HG03159 (cell line): ENCODE measurements at regions not wholly inside any gene's neighbourhood (a gene's known extent, or its start where the extent isn't known, plus 50 kb on each side); places are given as distances from the start of the nearest gene placed in this dataset.
"Not testable (repeated sequence)": the region's sequence is repeated elsewhere in the genome, so short reads cannot be mapped to it uniquely, and the experiment has no call there.

Source experiments
- ATAC-seq: cut with Tn5 transposase; IDR thresholded peaks from one replicate; pipeline ENCODE4 v1.9.1; 2021; ENCODE audit warnings: mild to moderate bottlenecking, moderate library complexity; ENCODE audit not compliant: unreplicated experiment

DNA sequence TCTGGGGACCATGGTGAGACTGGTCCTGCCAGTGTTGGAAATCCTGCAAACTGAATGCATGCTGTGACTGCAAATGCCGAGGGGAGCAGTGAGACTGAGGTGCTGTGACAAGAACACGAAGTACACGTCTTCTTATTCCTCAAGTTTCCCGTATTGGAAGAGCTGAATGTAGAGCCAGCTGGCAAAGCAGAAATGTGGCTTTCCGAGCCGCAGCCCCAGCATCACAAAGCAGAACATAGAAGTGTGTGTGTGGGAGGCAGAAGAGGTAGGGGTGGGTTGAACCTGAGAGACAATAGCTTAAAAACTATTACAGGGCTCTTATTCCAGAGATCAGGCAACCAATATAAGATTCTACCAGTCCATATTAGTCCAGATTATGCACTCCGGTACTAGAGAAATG, 98.8 kb downstream of the CARTPT start:
- ATAC-seq: no peak

DNA sequence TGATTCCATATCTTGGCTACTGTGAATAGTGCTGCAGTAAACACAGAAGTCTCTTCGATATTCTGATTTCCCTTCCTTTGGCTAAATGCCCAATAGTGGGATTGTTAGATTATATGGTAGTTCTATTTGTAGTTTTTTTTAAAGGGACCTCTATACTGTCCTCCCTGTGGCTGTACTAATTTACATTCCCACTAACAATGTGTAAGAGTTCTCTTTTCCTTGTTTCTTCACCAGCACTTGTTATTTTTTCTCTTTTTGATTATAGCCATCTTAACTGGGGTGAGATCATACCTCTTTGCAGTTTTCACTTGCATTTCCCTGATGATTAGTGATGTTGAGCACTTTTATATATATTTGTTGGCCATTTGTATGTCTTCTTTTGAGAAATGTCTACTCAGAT, 102.0 kb downstream of the CARTPT start:
- ATAC-seq: no peak

GRCh38 chr5:71822065-71822464, 103.0 kb downstream of the CARTPT start:
- ATAC-seq: not testable (repeated sequence)

GRCh38 chr5:71825992-71826391, 106.9 kb downstream of the CARTPT start:
- ATAC-seq: no peak

DNA sequence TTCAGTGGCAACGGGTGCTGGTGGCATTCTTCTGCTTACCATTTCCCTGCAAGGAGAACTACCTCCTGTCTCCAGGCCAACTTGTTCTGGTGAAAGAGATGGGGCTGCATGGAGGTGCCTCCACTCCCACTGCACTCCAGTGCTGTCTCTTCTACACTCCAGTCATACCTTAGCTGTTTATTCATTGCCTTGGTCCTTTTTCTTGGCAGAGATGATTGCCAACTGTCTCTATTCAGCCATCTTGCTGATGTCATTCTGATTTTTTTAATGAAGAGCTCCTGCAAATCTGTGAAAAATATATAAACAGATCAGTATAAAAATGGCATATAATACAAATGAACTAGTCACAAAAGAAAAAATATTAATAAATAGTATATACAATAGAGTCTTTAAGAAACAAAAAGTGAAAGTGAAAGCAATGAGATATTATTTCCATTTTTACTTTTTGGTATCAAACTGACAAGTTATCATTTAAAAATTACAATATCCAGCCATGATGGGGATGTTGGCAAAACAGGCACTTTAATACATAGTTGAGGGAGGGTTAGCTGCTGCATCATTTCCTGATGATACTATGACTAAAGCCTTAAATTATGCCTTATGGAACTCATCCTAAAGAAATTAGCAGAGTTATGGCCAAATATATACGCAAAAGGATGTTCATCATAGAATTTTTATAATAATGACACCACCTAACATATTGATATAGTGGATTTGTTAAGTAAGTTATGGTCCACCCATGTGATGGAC, 109.4 kb downstream of the CARTPT start:
- no peak for ATAC-seq

DNA sequence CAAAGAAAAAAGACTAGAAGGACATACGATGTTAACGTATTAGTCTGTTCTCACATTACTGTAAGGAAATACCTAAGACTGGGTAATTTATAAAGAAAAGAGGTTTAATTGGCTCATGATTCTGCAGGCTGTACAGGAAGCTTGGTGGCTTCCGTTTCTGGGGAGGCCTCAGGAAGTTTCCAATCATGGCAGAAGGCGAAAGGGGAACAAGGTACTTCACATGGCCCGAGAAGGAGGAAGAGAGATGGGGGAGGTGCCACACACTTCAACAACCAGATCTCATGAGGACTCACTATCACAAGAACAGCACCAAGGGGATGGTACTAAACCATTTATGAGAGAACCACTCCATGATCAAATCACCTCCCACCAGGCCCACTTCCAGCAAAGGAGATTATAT, 110.1 kb downstream of the CARTPT start:
- ATAC-seq: no peak

GRCh38 chr5:71830681-71831539, 111.8 kb downstream of the CARTPT start:
- no peak for ATAC-seq

DNA sequence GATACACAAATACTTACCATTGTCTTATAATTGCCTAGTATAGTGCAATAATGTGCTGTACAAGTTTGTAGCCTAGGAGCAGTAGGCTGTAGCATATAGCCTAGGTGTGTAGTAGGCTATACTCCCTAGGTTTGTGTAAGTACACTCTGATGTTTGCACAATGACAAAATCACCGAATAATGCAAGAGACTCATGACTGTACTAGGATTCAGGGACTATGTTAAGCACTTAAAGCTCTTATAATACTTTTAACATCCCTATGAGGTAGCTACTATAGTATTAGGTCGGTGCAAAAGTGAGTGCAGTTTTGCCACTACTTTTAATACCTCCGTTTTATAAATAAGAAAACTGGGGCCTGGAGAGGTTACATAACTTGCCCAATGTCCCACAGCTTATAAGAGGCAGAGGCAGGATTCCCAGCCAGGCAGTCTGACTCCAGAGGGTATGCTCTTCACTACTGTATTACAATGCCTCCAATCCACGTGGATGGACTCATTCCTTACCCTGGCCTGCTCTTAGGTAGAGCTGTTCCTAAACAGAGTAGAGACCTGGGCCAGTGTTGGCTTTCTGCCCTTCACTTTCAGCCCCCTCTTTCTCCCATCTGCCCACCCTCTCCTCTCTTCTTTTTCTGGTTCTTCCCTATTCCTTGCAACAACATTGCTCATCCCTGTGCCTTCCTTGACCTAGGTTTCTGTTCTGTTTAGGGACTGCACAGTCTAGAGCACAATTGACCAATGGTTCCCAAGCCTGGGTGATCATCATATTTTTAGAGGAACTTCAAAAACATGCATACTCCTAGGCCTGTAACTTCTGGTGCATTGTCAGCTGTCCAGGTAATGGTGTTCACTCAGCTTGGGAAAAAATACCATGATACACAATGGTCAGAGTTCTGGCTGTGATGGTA, 114.0 kb downstream of the CARTPT start:
- no peak for ATAC-seq

GRCh38 chr5:71834601-71835000, 115.5 kb downstream of the CARTPT start:
- no peak for ATAC-seq

DNA sequence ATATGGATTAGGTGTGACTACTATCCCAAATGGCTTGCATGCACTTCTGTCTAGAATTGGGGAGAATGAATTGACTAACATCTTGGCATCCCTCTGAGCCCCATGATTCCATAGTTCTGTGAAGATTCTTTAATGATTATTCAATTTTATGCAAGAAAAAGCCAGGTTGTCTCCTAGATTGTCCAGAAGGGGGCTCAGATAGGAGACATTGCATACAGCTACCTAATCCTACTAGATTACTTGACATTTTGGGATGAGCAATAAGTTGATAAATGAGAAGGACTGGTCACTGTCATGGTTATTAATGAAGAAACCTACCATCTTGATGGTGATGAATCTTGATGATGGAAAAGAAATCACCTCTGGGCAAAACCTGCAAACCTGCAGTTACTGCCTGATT, 117.0 kb downstream of the CARTPT start:
- ATAC-seq: no peak

DNA sequence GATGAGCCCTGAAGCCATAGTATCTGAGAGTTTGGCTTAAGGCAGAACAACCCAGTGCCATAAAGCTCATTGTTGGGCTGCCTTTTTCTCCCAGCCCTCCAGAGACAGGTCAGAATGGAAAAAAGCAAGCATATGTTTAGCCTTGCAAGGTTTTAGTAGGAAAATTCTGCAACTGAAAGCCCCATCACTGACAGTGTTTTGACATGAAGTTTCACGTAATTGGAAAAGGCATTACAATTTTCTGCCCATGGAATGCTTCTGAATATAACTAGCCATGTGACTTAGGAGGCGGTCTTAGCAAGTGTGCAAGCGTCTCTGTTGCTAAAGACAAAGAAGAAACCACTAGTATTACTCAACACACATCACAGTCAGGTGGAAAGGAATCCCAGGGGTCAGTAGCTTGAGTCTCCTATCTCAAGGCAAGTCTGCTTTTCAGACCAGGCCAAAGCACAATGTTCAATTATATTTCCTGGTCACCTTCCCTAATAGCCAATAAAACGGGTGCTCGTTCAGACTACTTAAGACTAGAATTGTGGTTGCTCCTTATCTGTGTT, 117.6 kb downstream of the CARTPT start:
- ATAC-seq: no peak

GRCh38 chr5:71838286-71838685, 119.2 kb downstream of the CARTPT start:
- no peak for ATAC-seq

DNA sequence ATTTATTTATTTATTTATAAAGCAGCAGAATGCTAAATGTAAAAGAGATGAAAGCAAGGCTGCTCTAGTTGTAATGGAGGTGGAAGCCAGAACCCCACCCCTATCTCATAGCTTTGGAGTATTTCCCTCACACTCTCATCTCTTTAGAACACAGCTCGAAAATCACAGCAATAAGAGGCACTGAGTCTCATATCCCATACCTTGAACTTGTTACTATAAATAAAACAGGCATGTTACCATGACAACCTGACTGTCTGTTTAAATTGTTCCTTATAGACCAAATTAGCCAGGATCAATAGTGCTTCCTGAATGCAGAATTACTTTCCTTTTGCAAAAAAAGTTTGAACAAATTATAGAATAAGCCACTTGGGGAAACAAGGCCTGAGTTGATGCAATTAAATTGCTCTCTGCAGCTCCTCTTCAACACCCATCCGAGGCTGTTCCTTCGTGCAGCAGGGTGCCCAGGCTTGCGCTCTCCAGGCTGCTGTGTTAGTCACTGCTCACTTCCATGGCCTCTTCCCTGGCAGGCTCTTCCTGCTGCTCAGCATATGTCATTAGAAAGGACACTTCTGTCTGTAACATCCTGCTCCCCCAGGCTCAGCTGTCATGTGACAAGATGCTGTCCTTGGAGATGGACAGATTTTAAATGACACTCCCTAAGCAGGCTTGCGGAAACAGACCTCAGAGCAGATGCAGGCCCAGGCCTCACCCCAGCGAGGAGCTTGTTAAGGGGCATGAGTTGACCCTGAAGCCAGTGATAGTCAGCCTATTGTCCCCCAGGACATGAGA, 120.2 kb downstream of the CARTPT start:
- no peak for ATAC-seq

DNA sequence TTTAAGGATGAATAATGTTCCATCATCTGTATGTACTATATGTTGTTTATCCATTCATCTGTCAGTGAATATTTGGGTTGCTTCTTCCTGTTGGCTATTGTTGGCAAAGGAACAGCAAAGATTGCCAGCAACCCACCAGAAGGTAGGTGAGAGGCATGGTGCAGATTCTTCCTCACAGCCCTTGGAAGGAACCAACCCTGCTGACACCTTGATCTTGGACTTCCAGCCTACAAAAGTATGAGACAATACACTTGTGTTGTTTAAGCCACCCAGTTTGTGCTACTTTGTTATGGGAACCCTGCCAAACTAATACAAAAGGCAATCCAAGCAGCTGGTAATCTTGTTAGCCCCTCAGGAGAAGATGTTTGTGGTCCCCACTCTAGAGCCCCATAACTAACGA, 122.0 kb downstream of the CARTPT start:
- ATAC-seq: no peak

- ATAC-seq: no peak
These were observed 124.0 kb downstream of the CARTPT start for GRCh38 chr5:71843111-71843510.

DNA sequence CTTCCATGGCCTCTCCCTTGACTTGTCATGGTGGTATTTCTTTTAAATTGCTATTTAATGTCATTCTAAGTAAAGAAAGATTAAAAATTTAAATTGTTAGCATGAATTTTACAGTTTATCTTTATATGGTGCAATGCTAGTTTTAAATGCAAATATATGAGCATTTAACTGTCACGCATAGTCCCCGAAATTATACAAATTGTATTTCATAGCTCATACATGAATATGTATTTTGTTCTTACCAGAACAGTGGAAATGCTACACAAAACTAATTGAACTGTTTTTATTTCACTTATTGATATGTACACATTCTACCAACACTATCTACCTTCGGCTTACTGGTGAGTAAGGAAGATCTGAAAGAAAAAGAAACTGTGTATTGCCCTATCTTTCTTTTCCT, 125.8 kb downstream of the CARTPT start:
- ATAC-seq: no peak

DNA sequence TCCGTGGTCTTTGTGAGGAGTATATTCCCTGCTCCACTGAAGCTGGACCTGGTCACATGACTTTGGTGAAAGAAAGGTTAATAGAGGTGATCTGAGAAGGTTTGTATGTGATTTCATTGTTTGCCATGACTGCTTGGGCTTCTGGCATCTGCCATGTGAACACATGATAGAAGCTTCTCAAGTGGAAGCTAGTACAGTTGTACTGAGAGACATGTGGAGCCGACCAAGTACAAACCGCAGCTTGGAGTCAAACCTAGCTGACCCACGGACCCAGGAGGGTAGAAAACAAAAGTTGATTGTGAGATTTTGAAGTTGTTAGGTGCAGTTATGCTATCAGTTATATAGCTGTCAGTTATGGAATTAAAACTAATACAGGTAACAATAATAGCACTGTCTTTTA, 140.4 kb downstream of the CARTPT start:
- ATAC-seq: no peak

DNA sequence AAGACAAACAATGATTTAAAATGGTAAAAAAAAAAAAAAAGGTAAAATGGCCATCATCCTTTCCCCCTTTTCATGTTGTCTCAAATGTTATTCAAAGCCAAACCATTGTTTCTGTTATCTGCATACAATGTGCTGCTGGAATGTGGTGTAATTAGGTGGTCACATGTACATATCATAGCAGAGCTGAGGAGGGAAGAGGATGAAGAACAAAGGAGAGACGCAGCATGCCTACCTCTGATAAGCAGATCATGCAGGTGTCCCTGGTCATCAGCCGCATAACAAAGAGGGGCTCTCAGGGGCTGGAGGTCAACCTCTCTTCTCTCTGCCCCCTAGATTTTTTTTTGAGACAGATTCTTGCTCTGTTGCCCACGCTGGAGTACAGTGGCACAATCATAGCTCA, 141.0 kb downstream of the CARTPT start:
- ATAC-seq: no peak

GRCh38 chr5:71861682-71862081, 142.6 kb downstream of the CARTPT start:
- no peak for ATAC-seq

DNA sequence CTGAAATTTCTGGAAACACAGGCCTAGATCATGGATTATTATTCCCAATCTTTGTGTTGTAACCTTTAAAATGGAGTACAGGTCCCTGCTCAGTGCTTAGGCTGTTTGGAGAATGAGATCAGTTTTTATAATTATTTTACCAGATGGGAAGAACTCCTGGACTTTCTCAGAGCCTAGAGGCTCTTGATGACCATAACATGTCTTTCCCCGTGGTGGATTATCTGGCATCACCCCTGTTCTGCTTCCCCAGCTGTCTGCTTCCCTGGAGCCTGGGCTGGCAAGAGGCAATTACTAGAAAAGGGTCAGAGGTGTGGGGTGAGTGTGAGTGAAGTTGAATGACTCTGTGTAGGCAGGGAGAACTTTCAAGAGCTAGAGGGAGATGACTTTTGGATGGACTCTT, 143.0 kb downstream of the CARTPT start:
- ATAC-seq: no peak
